ENCODE measurements at regions not wholly inside any gene's neighbourhood (a gene's known extent, or its start where the extent isn't known, plus 50 kb on each side); places are given as distances from the start of the nearest gene placed in this dataset.
"Not testable (repeated sequence)": the region's sequence is repeated elsewhere in the genome, so short reads cannot be mapped to it uniquely, and the experiment has no call there.

DNA sequence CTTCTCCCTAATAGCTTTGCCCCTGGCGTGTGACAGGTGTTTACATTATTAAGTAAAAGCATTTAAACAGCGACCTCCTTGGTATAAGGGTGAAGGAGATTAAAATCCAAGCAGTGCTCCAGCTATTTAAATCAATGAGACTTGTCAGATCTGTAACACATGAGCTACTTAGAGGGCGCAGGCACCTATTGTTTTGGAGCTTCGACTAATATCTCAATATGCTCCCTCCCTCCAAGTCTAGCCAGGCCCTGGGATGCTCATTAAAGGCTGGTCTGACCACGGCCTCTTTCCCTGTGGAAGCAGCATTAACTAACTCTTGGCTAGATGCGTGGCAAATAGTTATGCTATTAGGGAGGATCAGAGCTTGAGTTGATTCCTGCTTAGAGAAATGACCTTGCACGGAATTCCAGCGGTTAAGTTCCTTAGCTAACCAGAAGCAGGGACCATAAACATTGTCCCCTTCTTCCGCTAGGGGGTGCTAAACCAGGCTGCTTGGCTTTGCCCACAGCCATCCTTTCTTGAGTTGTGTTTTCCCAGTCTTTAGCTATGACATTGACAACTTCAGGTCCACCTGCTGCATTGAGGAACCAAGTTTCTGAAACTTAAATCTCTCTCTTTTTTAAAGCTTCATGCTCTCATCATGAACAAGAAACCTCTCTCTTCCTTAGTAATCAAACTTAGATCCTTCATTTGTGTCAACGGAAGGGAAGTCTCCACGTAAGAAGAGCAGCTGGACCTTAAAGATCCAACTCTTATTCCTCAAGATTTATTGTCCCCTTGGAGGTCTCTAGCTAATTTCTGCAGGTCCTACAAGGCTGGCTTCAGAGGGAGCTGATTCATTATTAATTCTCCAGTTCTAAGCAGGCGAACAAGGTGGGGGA is 80.7 kb upstream of the IGFBP7 start:
- Histone ChIP-seq H3K36me3 (ENCODE audit: control insufficient read depth, insufficient read depth, low read length) (no peaks in the 10 kb centered on the region), H3K9ac (ENCODE audit: low read length) (peak overlapping the region; percentile 60), H3K27ac (ENCODE audit: low read depth, low read length) (peak overlapping the region; percentile 55; the same call in 1 of the 2 replicates), H3K27me3 (ENCODE audit: control insufficient read depth, insufficient read depth, low read length) (peaks cover 4% of the 10 kb centered on the region; the same call in 1 of the 2 replicates), H3K9me3 (ENCODE audit: control insufficient read depth, insufficient read depth, low read depth, low read length) (peaks cover 1% of the 10 kb centered on the region; the same call in 1 of the 2 replicates), H3K4me3 (ENCODE audit: low read depth, low read length) (no peak overlapping the region), H3K4me1 (ENCODE audit: control insufficient read depth, insufficient read depth, low read length) (peaks cover 60% of the 10 kb centered on the region)

DNA sequence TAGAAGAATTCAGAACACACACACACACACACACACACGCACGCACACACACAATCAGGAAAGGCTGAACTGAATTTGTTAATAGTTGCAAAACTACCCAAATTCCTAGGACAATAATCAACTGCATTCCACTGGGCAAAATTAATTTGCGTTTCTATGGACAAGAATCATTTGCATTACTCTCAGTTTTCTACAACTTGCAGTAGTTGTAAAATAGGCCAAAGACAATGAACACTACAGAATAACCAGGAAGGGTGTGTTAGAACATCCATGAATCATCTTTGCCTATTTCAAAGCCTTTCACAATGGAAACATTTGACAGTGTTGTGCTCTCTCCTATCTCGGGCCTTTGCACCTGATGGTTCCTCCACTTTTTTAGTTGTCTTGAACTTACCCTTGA is 77.1 kb upstream of the IGFBP7 start:
- H3K27me3 ChIP-seq (ENCODE audit: control insufficient read depth, insufficient read depth, low read length) = no peaks in the 10 kb centered on the region
- H3K9me3 ChIP-seq (ENCODE audit: control insufficient read depth, insufficient read depth, low read depth, low read length) = no peaks in the 10 kb centered on the region
- H3K4me3 ChIP-seq (ENCODE audit: low read depth, low read length) = no peak overlapping the region
- H3K27ac ChIP-seq (ENCODE audit: low read depth, low read length) = no peak overlapping the region
- H3K9ac ChIP-seq (ENCODE audit: low read length) = no peak overlapping the region
- no peaks in the 10 kb centered on the region for H3K36me3 ChIP-seq (ENCODE audit: control insufficient read depth, insufficient read depth, low read length)
- peaks cover 38% of the 10 kb centered on the region for H3K4me1 ChIP-seq (ENCODE audit: control insufficient read depth, insufficient read depth, low read length)

DNA sequence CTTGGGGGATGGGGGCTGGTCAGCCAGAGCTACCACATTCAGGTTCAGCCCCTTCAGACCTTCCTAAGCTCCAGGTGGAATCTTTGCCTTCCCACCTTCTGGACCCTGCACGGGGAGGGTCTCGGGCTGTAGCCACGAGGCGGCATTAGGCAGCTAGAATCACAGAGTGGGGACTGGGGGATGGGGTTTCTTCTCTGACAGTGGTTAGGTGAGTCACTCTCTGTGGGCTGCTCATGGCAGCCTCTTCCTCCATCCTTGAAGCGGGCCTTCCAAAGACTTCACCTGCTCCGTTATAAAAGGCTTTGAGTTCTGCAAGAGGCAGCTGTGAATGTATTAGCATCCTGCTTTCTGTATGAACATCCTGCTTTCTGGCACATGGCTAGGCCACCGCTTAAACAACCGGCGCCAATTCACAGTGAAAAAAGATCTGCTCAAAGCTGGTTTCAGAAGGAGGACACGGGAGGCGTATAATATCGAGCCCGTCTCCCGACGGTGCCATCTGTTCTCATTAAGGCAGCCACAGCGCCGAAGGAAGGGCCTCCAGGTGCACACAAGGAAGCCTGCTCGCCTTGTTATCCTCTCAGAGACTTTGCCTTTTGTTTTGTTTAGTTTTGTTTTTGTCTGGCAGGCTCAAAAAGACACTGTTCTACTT is 74.3 kb upstream of the IGFBP7 start:
- Histone ChIP-seq H3K4me3 (ENCODE audit: low read depth, low read length) (no peak overlapping the region), H3K9ac (ENCODE audit: low read length) (no peak overlapping the region), H3K4me1 (ENCODE audit: control insufficient read depth, insufficient read depth, low read length) (peaks cover 17% of the 10 kb centered on the region), H3K27ac (ENCODE audit: low read depth, low read length) (no peak overlapping the region), H3K9me3 (ENCODE audit: control insufficient read depth, insufficient read depth, low read depth, low read length) (no peaks in the 10 kb centered on the region), H3K27me3 (ENCODE audit: control insufficient read depth, insufficient read depth, low read length) (no peaks in the 10 kb centered on the region), H3K36me3 (ENCODE audit: control insufficient read depth, insufficient read depth, low read length) (no peaks in the 10 kb centered on the region)

DNA sequence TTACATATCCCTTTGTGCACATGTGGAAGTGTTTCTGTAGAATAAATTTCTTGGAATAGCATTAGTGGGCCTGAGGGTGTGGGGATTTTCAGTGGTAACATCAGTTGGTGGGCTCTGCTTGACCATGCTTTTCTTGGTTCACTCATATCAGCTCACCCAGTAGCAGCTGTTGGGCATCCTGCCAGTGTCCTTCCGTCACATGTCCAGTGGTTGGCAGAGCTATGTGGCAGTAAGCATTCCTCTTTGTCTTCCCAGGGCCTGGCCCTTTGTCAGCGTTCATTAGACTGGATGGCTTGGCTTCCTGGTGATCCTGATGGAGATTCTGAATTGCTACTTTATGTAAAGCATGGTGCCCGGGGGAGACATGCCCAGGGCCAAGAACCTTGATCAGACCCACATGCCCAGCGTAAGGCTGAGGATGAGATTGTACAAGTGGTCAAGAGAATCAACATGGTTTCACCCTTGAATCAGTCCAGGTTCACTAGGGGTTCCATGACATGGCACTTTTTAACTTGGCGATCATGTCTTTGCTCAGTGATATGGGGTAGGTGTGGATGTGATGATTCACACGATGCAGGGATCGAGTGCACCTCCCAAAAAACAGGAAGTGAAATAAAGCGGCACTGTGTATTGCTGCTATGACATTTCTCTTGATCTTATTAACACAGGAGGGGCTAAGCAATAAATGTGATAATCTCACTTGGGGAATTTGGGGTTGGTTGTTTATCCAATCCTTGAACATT is 72.1 kb upstream of the IGFBP7 start:
- Histone ChIP-seq H3K27me3 (ENCODE audit: control insufficient read depth, insufficient read depth, low read length) (no peaks in the 10 kb centered on the region), H3K36me3 (ENCODE audit: control insufficient read depth, insufficient read depth, low read length) (no peaks in the 10 kb centered on the region), H3K27ac (ENCODE audit: low read depth, low read length) (no peak overlapping the region), H3K4me1 (ENCODE audit: control insufficient read depth, insufficient read depth, low read length) (peaks cover 11% of the 10 kb centered on the region), H3K9me3 (ENCODE audit: control insufficient read depth, insufficient read depth, low read depth, low read length) (no peaks in the 10 kb centered on the region), H3K9ac (ENCODE audit: low read length) (no peak overlapping the region), H3K4me3 (ENCODE audit: low read depth, low read length) (no peak overlapping the region)

DNA sequence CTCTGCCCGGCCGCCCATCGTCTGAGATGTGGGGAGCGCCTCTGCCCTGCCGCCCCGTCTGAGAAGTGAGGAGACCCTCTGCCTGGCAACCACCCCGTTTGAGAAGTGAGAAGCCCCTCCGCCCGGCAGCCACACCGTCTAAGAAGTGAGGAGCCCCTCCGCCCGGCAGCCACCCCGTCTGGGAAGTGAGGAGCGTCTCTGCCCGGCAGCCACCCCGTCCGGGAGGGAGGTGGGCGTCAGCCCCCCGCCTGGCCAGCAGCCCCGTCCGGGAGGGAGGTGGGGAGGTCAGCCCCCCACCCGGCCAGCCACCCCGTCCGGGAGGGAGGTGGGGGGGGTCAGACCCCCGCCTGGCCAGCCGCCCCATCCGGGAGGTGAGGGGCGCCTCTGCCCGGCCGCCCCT is 63.0 kb upstream of the IGFBP7 start:
- not testable (repeated sequence) for H3K27me3 ChIP-seq (ENCODE audit: control insufficient read depth, insufficient read depth, low read length); H3K4me3 ChIP-seq (ENCODE audit: low read depth, low read length); H3K36me3 ChIP-seq (ENCODE audit: control insufficient read depth, insufficient read depth, low read length); H3K27ac ChIP-seq (ENCODE audit: low read depth, low read length); H3K9ac ChIP-seq (ENCODE audit: low read length)
- Histone ChIP-seq H3K4me1 (ENCODE audit: control insufficient read depth, insufficient read depth, low read length) (peaks cover 15% of the 10 kb centered on the region), H3K9me3 (ENCODE audit: control insufficient read depth, insufficient read depth, low read depth, low read length) (peaks cover 13% of the 10 kb centered on the region)

DNA sequence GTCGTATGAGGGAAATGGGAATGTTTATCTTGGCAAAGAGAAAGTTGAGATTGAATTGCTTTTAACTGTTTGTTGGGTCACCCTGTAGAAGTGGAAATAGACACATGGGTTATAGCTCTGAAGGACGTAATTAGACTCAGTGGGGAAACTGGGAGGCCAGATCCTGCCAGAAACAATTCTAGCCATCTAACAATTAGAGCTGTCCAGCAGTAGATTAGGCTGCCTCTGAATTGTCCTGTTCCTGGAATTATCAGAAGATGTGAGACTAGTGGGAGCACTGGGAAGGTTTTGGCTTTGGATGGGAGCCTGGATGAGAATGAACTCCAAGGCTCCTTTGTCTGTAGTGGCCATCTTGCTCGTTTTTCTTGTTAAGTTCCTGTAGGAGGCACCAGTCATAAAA is 61.9 kb upstream of the IGFBP7 start:
- Histone ChIP-seq H3K4me3 (ENCODE audit: low read depth, low read length) (no peak overlapping the region), H3K9me3 (ENCODE audit: control insufficient read depth, insufficient read depth, low read depth, low read length) (peaks cover 13% of the 10 kb centered on the region), H3K9ac (ENCODE audit: low read length) (no peak overlapping the region), H3K27ac (ENCODE audit: low read depth, low read length) (no peak overlapping the region), H3K36me3 (ENCODE audit: control insufficient read depth, insufficient read depth, low read length) (no peaks in the 10 kb centered on the region), H3K4me1 (ENCODE audit: control insufficient read depth, insufficient read depth, low read length) (peaks cover 15% of the 10 kb centered on the region), H3K27me3 (ENCODE audit: control insufficient read depth, insufficient read depth, low read length) (no peaks in the 10 kb centered on the region)

DNA sequence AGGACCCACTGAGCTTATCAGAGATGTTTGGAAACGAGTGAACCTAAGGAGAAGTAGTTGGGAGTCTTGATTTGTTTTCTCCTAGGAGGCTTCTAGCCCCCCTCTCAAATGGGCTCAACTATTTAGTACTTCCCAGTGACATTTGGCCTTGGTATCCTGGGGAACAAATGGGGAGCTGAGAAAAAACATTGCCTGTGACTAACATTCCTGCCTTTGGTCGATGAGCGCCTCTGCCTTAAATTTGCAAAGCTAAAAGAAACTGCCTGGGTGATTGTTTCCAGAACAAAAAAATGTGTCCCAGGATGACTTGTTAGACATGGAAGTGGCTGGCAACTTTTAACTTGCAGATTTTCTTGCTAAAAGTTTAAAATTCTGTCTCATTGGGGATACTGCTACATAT is 58.8 kb upstream of the IGFBP7 start:
- peaks cover 13% of the 10 kb centered on the region for H3K9me3 ChIP-seq (ENCODE audit: control insufficient read depth, insufficient read depth, low read depth, low read length)
- peaks cover 24% of the 10 kb centered on the region for H3K4me1 ChIP-seq (ENCODE audit: control insufficient read depth, insufficient read depth, low read length)
- H3K27ac ChIP-seq (ENCODE audit: low read depth, low read length) = no peak overlapping the region
- H3K4me3 ChIP-seq (ENCODE audit: low read depth, low read length) = no peak overlapping the region
- H3K36me3 ChIP-seq (ENCODE audit: control insufficient read depth, insufficient read depth, low read length) = no peaks in the 10 kb centered on the region
- H3K9ac ChIP-seq (ENCODE audit: low read length) = no peak overlapping the region
- peaks cover 9% of the 10 kb centered on the region for H3K27me3 ChIP-seq (ENCODE audit: control insufficient read depth, insufficient read depth, low read length)

DNA sequence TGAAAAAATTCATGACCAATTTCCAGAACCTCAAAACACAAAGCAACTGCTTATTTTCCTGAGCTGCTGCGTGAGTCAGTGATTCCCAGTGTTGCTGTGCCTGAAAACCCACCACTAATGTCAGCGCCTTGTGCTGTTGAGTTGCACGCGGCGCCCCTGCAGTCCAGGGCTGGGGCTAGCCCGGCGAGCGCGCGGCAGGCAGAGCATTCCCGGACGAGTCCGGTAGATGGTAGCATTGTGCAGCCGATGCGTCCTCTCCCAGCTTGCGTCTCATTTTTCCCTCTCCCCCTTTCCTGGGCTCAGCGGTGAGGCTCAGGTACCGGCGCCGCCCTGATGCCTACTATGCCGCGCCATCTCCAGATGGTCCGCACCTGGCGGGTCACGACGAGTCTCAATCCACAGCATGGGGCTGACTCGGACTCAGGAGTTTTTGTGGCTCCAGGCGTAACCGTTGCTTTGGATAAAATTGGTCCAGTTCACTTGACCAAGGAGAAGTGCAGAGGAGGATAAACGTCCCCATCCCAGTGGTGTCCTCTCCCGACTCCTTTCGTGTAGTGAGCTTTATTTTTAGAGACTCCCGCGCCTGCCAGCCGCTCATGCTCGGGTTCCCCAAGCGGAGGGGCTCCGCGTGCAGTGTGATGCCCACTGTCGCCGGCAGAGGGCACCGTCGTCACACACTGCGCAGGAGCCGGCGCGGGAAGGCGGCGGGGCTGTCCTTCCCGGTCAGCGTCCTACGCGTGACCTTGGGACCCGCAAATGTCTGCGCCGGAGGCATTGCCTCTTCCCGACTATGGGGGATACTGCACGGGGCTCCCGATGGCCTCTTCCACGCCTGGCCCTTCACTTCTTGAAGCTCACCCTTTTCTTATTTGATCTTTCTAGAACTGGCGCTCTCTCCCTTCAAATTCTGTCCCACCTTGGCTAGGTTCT is 53.6 kb upstream of the IGFBP7 start:
- Histone ChIP-seq H3K4me1 (ENCODE audit: control insufficient read depth, insufficient read depth, low read length) (peaks cover 15% of the 10 kb centered on the region), H3K4me3 (ENCODE audit: low read depth, low read length) (peak overlapping the region; percentile 69), H3K27ac (ENCODE audit: low read depth, low read length) (no peak overlapping the region; the same call in 1 of the 2 replicates), H3K9ac (ENCODE audit: low read length) (peak overlapping the region; percentile 77), H3K9me3 (ENCODE audit: control insufficient read depth, insufficient read depth, low read depth, low read length) (peaks cover 9% of the 10 kb centered on the region), H3K36me3 (ENCODE audit: control insufficient read depth, insufficient read depth, low read length) (no peaks in the 10 kb centered on the region), H3K27me3 (ENCODE audit: control insufficient read depth, insufficient read depth, low read length) (peaks cover 9% of the 10 kb centered on the region)

DNA sequence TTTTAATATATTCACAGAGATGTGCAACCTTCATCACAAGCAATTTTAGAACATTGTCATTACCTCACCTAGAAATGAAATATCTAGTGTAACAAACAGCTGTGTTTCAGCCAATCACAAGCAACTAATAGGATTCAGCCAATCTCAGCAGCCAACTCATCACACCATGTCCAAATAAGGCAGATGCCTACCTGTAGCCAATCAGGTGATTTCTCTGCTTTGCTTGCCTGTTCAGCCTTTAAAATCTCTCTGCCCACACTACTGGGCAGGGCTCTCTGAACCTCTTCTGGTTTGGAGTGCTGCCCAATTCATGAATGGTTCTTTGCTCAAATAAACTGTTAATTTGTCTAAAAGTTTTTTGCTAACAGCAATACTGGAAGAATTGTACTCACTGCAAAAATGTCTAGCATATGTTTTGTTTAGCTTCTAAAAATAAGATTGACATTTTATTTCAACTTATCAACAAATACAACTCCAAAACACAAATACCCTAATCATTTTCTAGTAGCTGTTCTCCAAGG is 52.4 kb upstream of the IGFBP7 start:
- H3K9ac ChIP-seq (ENCODE audit: low read length) = no peak overlapping the region
- H3K27ac ChIP-seq (ENCODE audit: low read depth, low read length) = no peak overlapping the region
- peaks cover 9% of the 10 kb centered on the region for H3K27me3 ChIP-seq (ENCODE audit: control insufficient read depth, insufficient read depth, low read length)
- H3K4me3 ChIP-seq (ENCODE audit: low read depth, low read length) = no peak overlapping the region
- H3K9me3 ChIP-seq (ENCODE audit: control insufficient read depth, insufficient read depth, low read depth, low read length) = peaks cover 9% of the 10 kb centered on the region
- H3K36me3 ChIP-seq (ENCODE audit: control insufficient read depth, insufficient read depth, low read length) = no peaks in the 10 kb centered on the region
- peaks cover 9% of the 10 kb centered on the region for H3K4me1 ChIP-seq (ENCODE audit: control insufficient read depth, insufficient read depth, low read length)
